GM19099 (cell line): ENCODE measurements at regions not wholly inside any gene's neighbourhood (a gene's known extent, or its start where the extent isn't known, plus 50 kb on each side); places are given as distances from the start of the nearest gene placed in this dataset.

Experiments used
- POLR2A ChIP-seq: IDR thresholded peaks from 3 replicates; pipeline ENCODE4 v1.6.1; 2011; ENCODE audit warnings: low read depth; ENCODE audit not compliant: insufficient read length; ENCODE audit errors: extremely low read depth

DNA sequence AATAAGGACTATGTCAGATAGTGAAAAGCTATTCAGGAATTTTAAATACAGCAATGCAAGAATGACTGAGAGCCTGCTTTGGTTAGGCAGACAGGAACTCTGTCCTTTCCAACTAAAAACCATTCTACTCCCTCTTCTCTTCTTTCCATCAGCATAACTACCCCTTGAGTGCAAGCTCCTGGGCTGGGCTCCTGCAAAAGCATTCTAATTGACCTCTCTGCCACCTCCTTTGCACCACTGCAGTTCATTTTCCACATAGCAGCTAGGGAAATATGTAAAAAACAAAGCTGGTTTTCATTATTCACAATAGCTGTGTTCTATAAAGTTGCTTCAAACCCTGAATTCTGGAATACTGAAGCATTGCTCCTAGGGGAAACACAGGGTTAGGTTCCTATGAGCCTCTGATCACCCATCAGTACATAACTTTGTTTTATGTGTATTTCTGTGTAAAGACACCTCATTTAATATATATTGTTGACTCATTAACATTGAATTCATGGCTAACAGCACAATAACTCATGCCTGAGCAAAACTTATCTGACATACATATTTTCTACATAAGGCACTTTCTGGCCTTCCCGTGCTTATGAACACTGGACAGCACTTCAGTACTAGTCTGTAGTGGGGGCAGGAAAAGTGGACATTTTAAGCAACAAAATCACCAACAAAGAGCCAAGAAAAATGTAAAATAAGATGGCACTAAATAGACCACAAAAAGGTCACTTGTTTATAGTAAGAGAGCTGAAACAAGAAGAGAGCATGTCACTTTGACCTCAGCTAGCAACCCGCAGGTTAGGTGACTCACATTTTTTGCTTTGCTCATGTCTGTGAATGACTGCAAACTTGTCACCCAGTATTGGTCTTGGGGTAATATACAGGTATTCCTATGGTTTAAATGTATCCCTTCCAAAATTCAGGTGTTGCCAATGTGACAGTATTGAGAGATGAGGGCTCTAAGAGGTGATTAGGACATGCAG lies 57.9 kb upstream of the IRF2BP2 start:
- TF ChIP-seq POLR2A = no peak

DNA sequence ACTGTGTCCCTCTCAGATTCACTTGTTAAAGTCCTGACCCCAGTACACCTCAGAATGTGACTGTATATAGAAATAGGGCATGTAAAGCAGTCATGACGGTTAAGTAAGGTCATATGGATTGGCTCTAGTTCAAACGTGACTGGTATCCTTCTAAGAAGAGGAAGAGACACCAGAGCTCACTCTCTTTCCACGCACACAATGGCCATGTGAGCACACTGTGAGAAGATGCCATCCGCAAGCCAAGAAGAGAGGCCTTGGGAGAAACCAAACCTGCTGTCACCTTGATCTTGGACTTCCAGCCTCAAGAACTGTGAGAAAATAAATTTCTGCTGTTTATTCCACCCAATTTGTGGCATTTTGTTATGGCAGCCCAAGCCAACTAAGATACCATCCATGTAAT lies 56.8 kb upstream of the IRF2BP2 start:
- TF ChIP-seq POLR2A = no peak

DNA sequence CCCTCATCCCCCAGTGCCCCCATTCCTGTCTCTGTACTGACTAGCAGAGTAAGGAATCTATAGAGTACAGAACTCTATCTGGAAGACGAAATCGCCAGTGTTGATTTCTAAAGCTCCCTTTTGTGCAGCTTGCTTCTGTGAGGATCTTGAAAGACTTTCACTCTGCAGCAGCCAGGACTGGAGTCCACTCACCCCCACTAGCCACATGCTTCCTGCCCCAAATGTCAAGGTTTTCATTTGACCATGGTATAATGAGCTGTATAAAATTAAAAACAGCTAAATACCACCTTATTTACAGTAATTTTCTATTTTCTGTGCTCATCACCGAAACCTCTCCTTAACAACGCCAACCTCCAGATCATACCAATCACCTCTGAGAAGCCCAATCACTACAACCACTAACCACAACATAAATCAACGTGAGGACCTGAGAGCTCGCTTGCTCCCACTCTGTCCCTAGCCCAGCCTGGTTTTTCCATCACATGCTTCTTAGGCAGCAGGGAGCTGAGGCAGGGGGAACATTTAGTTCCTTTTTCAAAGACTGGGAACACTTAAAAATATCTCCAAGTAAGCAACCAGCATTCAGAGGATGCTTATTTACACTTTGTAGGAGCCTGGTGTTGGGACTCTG lies 56.1 kb upstream of the IRF2BP2 start:
- TF ChIP-seq POLR2A = no peak

DNA sequence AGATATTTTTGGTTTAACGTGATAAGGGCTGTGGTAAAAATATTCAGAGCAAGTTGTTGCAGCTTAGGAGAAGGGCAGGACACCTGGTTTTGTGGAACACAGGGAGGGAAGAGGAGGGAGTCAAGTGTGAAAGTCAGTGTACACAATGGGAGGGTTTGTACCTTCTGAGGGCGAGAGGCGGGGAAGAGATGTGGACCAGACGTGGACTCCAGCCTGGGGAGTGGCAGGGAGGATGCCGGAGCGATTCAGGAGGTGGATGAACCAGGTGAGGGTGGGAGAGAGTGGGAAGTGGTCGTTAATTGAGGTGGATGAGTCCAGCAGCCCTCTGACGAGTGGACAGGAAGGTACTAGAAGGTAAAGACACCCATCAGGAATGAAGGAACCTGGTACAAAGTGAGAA lies 52.2 kb upstream of the IRF2BP2 start:
- no peak for TF ChIP-seq POLR2A

DNA sequence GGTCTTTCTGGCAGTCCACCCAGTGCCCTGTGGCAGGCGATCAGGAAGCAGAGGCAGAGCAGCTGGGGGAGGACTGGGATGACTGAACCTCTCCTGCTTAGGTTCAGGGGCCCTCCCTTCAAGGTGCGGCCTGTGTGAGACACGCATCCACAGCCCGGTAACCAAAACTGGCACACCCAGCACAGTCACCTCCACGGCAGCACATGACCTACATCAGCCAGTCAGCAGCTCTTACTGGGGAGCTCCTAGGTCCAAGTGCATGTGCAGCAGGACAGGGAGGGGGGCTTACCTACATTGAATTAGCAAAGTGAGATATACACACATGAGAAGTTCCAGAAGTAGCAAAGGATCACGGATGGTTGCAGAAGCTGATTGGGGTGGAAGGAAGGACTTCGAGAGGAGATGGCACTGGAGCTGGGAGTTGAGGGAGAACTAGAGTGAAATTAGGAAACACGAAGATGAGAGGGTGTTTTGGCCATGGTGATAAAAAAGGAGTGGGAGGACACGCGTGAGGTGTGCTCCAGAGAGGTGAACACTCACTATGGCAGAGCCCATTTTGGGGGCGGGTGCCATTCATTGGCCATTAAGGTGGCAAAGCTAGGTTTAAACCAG lies 51.4 kb upstream of the IRF2BP2 start:
- TF ChIP-seq POLR2A = no peak

DNA sequence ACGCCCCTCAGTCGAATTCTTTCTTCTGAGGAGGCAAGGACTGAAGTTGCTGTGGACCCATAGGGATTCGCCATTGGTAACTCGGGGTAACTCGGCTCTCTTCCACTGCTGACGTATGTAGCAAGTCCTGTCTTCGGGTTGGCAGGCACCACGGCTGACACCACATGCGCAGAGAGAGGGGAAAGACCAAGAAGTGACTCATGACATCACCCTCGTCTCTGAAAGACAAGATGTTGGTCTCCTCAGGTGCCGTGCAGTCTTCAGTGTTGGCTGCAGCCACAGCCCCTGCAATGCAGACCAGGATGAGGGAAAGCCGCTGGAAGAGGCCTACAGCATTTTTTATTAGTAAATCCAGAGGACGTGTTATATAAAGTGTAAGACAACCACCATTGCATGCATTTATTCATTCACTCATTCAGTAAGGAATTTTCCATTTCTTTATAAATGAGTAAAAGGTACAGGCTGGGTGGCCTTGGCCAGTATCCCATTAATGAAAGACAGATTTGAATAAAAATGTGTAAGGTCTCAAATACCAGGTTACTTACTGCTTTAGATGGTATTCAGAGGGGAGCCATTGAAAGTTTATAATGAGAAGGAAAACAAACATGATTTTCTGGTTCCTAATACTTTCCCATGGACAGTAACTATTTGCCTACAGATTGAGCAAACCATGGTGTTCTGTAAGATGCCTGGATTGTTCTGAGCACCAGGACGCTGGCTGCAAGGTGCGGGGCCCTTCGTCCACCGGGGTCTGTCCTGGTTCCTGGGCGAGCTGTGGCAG lies 50.7 kb upstream of the IRF2BP2 start:
- TF ChIP-seq POLR2A = no peak
